IMR-90 (cell line): ENCODE measurements at regions not wholly inside any gene's neighbourhood (a gene's known extent, or its start where the extent isn't known, plus 50 kb on each side); places are given as distances from the start of the nearest gene placed in this dataset.

Experiments
- BHLHE40 ChIP-seq: fragments of 150-350 bp; IDR thresholded peaks from 2 replicates; pipeline ENCODE4 v1.6.1; 2016; ENCODE audit warnings: mild to moderate bottlenecking, low read depth, low read length
- CEBPB ChIP-seq: IDR thresholded peaks from 2 replicates; pipeline ENCODE4 v1.6.1; 2012; ENCODE audit warnings: low read depth, low read length, improper control_type of control experiment
- FOS ChIP-seq: fragments of 150-350 bp; IDR thresholded peaks from 2 replicates; pipeline ENCODE4 v1.6.1; 2016; ENCODE audit warnings: low read depth, low read length
- MAFK ChIP-seq: IDR thresholded peaks from 2 replicates; pipeline ENCODE4 v1.6.1; 2012; ENCODE audit warnings: low read depth, low read length, improper control_type of control experiment
- MAZ ChIP-seq: IDR thresholded peaks from 2 replicates; pipeline ENCODE4 v1.6.1; 2012; ENCODE audit warnings: low read depth, mild to moderate bottlenecking, low read length, improper control_type of control experiment, moderate library complexity, borderline replicate concordance
- MXI1 ChIP-seq: IDR thresholded peaks from 2 replicates; pipeline ENCODE4 v1.6.1; 2012; ENCODE audit warnings: low read depth, mild to moderate bottlenecking, low read length, moderate library complexity, borderline replicate concordance
- POLR2A ChIP-seq: IDR thresholded peaks from 2 replicates; pipeline ENCODE4 v1.6.1; 2012; ENCODE audit warnings: mild to moderate bottlenecking, low read depth, low read length
- RAD21 ChIP-seq: IDR thresholded peaks from 2 replicates; pipeline ENCODE4 v1.6.1; 2012; ENCODE audit warnings: low read length, improper control_type of control experiment
- RCOR1 ChIP-seq: IDR thresholded peaks from 2 replicates; pipeline ENCODE4 v1.6.1; 2012; ENCODE audit warnings: mild to moderate bottlenecking, low read length, improper control_type of control experiment; ENCODE audit not compliant: insufficient replicate concordance
- SMC3 ChIP-seq: fragments of 150-350 bp; IDR thresholded peaks from 2 replicates; pipeline ENCODE4 v1.6.1; 2016; ENCODE audit warnings: low read depth, mild to moderate bottlenecking, antibody characterized with exemption, low read length, moderate library complexity
- TF ChIP-seq, protein P1 (sequence below): conservative IDR thresholded peaks from 2 replicates; pipeline ENCODE4 v1.5.1; 2012; ENCODE audit warnings: mild to moderate bottlenecking, low read depth, low read length, improper control_type of control experiment
- TF ChIP-seq, protein P2 (sequence below): fragments of 150-350 bp; IDR thresholded peaks from 2 replicates; pipeline ENCODE4 v1.6.1; 2016; ENCODE audit warnings: low read depth, mild to moderate bottlenecking, low read length, moderate library complexity, borderline replicate concordance
- TF ChIP-seq, protein P3 (sequence below): fragments of 150-350 bp; IDR thresholded peaks from 2 replicates; pipeline ENCODE4 v1.6.1; 2017; ENCODE audit warnings: mild to moderate bottlenecking, antibody characterized with exemption, low read length, low read depth

DNA sequence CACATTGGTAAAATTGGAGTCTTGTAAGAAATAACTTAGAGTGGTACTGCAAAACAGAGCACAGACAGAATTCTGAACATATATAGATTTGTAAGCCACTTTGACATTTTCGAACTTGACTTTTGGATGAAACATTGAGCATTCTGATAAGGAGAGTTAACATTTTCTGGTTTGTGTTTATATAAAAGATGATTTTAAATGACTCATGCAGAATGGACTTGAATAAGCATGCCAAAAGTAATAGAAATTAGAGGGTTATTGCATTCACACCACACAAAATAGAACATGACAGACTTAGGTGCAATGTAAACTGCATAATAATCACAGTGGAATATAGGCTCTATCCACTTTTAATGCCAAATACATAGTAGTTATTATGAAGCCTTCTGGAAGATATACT is 507.0 kb downstream of the DACH1 start:
- TF ChIP-seq POLR2A (no peak), SMC3 (no peak), MXI1 (no peak), MAFK (no peak), MAZ (no peak), BHLHE40 (no peak), RAD21 (no peak), CEBPB (no peak), FOS (no peak), RCOR1 (no peak)
- TF ChIP-seq, protein P1, sequence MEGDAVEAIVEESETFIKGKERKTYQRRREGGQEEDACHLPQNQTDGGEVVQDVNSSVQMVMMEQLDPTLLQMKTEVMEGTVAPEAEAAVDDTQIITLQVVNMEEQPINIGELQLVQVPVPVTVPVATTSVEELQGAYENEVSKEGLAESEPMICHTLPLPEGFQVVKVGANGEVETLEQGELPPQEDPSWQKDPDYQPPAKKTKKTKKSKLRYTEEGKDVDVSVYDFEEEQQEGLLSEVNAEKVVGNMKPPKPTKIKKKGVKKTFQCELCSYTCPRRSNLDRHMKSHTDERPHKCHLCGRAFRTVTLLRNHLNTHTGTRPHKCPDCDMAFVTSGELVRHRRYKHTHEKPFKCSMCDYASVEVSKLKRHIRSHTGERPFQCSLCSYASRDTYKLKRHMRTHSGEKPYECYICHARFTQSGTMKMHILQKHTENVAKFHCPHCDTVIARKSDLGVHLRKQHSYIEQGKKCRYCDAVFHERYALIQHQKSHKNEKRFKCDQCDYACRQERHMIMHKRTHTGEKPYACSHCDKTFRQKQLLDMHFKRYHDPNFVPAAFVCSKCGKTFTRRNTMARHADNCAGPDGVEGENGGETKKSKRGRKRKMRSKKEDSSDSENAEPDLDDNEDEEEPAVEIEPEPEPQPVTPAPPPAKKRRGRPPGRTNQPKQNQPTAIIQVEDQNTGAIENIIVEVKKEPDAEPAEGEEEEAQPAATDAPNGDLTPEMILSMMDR, result no peak
- TF ChIP-seq, protein P2, sequence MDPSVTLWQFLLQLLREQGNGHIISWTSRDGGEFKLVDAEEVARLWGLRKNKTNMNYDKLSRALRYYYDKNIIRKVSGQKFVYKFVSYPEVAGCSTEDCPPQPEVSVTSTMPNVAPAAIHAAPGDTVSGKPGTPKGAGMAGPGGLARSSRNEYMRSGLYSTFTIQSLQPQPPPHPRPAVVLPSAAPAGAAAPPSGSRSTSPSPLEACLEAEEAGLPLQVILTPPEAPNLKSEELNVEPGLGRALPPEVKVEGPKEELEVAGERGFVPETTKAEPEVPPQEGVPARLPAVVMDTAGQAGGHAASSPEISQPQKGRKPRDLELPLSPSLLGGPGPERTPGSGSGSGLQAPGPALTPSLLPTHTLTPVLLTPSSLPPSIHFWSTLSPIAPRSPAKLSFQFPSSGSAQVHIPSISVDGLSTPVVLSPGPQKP, result no peak
- TF ChIP-seq, protein P3, sequence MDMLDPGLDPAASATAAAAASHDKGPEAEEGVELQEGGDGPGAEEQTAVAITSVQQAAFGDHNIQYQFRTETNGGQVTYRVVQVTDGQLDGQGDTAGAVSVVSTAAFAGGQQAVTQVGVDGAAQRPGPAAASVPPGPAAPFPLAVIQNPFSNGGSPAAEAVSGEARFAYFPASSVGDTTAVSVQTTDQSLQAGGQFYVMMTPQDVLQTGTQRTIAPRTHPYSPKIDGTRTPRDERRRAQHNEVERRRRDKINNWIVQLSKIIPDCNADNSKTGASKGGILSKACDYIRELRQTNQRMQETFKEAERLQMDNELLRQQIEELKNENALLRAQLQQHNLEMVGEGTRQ, result no peak
